GM12873 (cell line): ENCODE measurements at regions not wholly inside any gene's neighbourhood (a gene's known extent, or its start where the extent isn't known, plus 50 kb on each side); places are given as distances from the start of the nearest gene placed in this dataset.

Experiments used
- TF ChIP-seq, protein P1 (sequence below): IDR thresholded peaks from 2 replicates; pipeline ENCODE4 v1.5.1; 2012; ENCODE audit warnings: low read depth, mild to moderate bottlenecking, moderate library complexity, low read length, control low read depth; ENCODE audit not compliant: insufficient read depth; ENCODE audit errors: missing control alignments

DNA sequence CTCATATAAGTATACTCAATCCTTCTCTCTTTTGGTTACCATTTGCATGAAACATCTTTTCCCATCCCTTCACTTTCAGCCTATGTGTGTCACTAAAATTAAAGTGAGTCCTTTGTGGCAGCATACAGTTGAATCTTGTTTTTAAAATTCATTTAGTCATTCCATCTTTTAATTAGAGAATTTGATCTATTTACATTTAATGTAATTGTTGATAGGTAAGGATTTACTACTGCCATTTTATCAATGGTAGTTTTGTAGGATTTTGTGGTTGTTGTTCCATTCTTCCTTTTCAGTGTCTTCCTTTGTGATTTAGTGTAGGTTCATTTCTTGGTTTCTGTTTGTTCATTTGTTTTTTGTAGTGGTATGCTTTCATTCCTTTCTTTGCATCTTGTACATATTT, 191.9 kb upstream of the CTNNB1 start:
- TF ChIP-seq, protein P1, sequence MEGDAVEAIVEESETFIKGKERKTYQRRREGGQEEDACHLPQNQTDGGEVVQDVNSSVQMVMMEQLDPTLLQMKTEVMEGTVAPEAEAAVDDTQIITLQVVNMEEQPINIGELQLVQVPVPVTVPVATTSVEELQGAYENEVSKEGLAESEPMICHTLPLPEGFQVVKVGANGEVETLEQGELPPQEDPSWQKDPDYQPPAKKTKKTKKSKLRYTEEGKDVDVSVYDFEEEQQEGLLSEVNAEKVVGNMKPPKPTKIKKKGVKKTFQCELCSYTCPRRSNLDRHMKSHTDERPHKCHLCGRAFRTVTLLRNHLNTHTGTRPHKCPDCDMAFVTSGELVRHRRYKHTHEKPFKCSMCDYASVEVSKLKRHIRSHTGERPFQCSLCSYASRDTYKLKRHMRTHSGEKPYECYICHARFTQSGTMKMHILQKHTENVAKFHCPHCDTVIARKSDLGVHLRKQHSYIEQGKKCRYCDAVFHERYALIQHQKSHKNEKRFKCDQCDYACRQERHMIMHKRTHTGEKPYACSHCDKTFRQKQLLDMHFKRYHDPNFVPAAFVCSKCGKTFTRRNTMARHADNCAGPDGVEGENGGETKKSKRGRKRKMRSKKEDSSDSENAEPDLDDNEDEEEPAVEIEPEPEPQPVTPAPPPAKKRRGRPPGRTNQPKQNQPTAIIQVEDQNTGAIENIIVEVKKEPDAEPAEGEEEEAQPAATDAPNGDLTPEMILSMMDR, result no peak

DNA sequence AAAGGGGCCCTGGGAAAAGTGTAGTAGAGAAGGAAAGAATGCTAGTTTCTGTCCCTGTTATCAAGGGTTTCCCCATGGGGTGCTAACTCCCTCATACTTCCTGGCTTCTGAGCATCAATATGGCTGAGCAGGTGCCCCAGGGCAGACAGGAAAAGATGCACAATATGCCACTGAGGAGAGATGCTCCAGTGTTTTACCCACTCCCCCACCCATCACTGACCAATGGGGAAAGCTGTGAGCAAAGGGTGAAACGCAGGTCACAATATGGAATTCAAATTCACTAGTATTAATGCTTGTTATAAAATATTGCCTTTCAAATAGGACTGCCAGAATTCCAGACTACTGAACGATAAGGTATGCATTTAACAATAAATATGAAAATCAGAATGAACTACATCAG, 187.5 kb upstream of the CTNNB1 start:
- TF ChIP-seq, protein P1, result no peak

DNA sequence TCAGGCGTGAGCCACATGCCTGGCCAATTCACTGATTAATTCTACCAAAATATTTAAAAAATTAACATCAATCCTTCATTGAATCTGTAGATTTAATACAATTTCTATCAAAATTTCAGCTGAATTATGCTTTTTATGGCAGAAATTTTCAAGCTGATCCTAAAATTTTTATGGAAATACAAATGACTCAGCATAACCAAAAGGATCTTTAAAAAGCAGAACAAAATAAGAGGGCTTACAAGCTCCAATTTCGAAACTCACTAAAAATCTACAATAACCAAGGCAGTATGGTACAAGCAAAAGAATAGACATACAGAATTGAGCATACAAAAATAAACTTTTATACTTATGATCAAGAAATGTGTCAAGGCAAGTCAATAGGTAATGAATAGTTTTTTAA, 180.4 kb upstream of the CTNNB1 start:
- TF ChIP-seq, protein P1, result no peak

DNA sequence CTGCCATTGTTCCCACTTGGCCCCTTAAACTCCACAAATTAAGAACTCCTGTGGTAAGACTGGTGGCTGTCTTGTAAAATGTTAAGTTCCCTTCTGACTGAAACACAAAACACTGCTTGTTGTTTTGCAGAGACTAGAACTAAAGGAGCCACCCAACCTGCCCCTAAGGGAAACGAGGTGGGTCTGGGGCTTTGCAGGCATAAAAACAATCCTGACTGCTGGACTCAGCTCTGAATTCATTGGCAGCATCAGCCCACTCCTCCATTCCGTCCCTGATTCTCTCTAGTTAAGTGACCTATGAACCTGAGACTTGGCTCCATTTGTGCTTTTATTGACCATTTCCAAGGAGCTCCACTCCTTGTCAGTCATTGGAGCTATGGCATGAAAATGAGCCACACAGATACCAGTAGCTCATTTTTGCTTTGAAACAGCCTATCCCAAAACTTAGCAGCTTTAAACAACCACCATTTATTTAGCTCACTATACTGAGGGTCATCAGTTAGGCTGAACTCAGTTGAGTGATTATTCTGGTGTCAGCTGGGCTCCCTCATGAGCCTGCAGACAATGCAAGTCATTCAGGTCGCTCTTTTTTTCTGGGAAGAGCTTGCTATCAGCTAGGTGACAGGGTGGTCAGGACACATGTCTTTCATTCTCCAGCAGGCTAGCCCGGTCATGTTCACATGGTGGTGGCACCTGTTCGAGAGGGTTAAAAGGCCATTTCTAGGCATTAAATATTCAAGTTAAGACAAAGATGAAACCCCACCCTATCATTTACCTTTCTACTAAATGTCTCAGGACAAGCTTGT, 175.1 kb upstream of the CTNNB1 start:
- TF ChIP-seq, protein P1, result no peak

DNA sequence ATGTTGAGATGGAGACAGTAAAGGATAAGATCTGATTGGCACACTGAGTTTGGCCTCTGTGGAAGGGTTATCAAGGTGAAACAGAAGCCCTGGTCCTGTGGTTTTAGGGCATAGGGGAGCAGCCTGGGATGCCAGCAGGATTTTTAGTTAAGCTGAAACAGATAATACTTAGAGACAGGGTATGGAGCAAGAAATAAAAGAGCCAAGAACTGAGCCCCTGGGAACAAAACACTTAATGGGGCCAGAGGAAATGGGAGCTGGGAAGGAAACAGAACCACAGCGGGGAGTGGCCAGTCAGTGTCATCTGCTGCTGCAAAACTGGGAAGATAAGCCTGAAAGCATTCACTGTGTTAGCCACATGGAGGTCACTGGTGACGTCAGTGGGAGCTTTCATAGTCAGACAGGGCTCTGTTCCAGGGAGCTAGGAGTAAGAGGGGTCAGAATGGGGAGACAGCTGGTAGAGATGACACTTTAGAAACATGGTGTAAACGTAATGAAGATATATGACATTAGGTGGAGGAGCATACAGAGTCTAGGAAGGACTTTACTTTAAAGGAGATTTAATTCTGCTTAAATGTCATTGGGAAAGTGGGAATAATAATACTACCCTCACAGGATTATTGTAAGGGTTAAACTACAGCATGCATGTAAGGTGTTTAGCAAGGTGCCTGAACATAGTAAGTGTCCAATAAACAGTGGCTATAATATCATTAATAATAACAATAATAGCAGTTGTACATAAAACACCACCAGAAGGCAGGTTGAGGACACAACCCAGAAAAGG, 172.7 kb upstream of the CTNNB1 start:
- TF ChIP-seq, protein P1, result no peak

DNA sequence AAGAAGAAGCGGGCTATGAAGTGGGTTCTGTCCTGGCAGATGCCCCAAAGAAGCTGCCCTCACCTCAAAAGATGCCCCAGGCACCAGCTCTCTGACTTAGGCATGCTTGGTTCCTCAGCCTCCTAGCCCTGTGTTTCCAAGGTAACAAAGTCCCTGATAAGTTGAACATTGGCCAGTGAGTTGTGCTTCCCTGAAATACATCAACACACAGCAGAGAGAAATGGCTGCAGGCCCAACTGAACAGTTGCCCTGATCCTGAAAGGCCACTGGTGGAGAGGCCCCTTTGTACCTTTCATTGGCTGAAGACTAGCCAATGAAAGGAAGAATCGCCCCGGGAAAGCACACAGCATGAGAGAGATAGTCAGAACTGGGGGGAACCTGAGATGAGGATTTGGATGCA, 169.9 kb upstream of the CTNNB1 start:
- TF ChIP-seq, protein P1, result no peak

DNA sequence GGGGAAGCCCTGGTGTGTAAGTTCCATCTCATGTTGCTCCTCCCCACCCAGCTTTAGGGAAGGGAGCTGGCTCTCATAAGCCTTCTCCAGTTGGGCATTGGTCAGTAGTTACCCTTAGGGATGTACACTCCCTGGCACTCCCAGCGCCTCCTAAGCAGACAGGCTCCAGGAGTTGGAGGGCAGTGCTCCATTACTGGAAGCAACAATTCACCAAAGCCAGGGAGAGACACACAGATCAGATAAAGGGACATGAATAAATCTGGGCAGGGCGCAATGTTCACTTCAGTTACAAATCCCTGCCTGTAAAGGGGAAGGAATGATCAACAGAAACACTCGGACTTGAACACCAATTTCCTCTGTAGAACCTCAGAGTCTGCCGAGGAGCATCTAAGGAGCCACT, 169.1 kb upstream of the CTNNB1 start:
- TF ChIP-seq, protein P1, result no peak
